Inferior parietal cortex (tissue), 1 donor: ENCODE measurements at regions not wholly inside any gene's neighbourhood (a gene's known extent, or its start where the extent isn't known, plus 50 kb on each side); places are given as distances from the start of the nearest gene placed in this dataset.

Experiments
- DNase-seq: peaks from one replicate; pipeline ENCODE4 v3.0.0-alpha.2; 2016; ENCODE audit errors: extremely low spot score

DNA sequence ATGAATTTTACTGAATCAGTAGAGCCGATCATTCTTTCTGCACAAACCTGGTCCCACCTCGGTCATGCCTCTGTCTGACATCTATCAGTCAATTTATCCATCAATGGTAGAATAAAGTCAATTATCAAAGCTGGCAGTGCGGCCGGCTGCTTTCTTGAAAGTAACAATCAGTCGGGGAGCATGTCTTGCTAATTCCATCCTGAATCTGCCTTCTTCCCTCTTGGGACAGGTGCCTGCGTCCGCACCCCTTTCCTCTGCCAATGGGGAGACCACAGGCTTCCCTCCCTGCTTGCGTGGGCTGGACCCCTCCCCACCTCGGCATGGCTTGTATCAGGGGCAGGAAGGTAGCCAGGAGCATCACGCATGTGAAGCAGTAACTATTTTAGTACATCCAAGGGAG lies 962.9 kb downstream of the BRD1 start:
- DNase-seq: no peak

DNA sequence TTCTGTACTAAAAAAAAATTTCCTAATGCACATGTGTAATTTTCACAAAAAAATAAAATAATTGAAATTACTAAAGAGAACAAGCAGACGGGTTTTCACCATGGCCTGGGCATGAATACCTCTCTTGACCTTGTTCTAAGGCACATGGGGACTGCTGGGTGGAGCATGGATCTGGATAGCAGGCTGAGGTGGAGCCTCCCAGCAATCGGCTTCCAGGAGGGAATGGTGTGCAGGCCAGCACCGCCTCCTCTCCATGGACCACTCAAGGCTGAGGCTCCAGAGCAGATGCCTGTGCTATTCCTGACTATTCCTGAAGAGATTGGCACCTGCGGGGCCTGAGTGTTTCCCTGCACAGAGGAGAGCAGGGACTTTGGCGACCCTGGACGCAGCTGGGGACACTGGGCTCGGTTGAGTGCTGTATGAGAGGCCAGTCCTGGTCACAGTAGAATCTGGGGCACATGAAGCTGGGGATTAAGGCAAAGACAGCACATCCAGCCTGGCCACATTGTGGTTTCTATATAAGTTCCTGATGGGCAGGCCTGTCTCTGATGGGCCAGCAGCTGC lies 963.6 kb downstream of the BRD1 start:
- no peak for DNase-seq

DNA sequence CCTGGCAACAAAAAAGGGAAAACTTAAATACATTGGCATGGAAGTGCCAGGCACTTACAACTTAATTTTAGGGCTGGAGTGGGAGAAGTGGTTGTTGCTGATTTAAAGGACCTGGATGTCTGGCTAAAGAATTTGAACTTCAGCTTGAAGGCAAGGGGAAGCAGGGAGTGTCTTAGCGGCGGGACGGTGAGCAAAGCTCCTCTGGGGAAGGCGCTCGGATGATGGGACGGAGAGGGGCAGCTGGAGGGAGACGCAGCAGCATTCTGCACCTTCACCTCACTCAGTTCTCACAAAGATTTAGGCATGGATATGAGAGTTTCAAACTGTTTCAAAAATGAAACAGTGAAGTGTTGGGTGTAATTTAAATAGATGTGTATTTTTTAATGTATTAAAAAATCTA lies 967.1 kb downstream of the BRD1 start:
- DNase-seq: no peak

- no peak for DNase-seq
These were observed 968.8 kb downstream of the BRD1 start for GRCh38 chr22:48858856-48859255.

- DNase-seq: no peak
These were observed 969.6 kb downstream of the BRD1 start for GRCh38 chr22:48858121-48858520.

DNA sequence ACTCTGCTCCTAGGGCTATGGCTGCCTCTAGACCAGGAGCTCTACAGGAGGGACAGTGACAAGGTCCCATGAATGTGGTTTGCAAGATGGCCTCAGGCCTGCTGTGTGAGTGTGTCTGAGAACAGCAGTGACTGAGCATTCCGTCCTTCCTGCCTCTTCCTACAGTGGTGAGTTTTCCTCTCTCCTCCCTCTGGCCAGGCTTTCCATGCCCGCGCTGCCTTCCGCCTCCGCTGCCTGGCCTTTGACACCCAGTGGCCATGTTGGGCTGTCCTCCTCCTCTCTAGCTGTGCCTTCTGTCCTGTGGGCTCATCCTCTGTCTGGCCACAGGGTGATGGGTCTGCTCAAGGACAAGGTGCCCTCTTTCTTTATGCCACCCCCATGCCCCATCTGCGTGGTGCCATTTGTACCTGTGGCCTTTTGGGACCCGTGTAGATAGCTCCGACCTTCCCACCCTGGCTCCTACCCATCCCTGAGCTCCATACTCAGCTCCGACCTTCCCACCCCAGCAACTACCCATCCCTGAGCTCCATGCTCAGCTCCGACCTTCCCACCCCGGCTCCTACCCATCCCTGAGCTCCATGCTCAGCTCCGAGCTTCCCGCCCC lies 970.4 kb downstream of the BRD1 start:
- DNase-seq: no peak

- DNase-seq: no peak
These were observed 971.4 kb downstream of the BRD1 start for GRCh38 chr22:48856308-48856615.

DNA sequence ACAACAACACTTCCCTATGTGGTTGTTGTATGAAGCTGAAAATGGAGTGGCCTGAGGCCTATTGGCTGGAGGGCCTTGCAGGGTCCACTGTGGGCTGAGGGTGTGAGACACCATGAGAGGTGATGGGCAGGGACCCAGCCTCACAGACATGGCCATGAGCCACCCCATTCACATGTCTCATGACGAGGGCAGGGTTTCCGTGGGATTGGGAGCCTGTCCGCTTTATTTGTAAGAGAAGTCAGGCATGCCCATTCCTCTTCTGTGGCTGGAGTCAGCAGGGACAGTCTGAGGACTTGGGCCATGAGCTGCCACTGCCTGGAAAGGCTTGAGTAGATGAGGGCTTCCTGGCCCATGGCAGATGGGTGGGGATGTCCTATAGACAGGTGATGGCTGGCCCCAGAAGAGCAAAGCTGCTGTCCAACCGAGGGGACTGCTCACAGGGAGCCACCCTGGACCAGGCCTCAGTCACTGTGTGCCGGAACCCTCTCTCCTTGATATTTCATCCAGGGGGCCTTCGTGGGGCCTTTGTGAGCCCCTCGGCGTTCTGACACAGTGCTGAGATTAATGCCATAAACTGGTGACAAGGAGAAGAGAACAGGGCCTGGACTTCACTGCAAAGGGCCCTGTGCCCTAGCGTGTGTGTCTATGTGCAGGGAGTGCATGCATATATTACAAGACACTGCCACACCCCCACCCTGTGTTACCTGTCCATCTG lies 971.9 kb downstream of the BRD1 start:
- DNase-seq: no peak

- no peak for DNase-seq
These were observed 972.7 kb downstream of the BRD1 start for GRCh38 chr22:48855013-48855412.

DNA sequence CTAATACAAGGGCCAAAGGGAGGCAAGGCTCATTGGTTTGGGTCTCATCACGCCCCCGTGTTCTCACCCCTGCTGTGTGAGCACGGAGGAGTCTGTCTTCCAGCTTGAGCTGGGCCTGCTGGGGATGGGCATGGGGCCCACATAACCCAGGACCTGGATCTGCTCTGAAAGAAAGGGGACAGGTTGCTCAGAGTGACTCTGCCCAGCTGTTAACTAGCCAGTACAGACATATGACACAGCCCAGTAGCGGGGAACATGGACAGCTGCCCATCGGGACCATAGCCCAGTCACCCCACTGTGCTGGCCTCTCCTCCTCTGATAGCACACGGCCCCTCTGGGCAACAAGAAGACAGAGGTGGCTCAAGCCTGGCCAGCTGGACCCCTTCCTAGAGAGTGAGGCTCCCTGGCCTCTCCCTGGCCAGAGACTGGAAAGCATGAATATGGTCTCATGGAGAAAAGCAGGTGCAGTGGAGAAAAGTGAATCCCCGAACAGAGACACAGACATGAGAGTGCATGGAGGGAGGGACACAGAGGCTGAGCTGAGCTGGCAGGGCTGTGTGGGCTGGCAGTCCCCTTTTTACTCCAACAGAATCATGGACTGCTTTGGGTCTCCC lies 973.9 kb downstream of the BRD1 start:
- no peak for DNase-seq

- DNase-seq: no peak
These were observed 975.6 kb downstream of the BRD1 start for GRCh38 chr22:48851933-48852549.

GRCh38 chr22:48850658-48851287 lies 976.9 kb downstream of the BRD1 start:
- no peak for DNase-seq

- DNase-seq: no peak
These were observed 977.6 kb downstream of the BRD1 start for GRCh38 chr22:48849963-48850657.

DNA sequence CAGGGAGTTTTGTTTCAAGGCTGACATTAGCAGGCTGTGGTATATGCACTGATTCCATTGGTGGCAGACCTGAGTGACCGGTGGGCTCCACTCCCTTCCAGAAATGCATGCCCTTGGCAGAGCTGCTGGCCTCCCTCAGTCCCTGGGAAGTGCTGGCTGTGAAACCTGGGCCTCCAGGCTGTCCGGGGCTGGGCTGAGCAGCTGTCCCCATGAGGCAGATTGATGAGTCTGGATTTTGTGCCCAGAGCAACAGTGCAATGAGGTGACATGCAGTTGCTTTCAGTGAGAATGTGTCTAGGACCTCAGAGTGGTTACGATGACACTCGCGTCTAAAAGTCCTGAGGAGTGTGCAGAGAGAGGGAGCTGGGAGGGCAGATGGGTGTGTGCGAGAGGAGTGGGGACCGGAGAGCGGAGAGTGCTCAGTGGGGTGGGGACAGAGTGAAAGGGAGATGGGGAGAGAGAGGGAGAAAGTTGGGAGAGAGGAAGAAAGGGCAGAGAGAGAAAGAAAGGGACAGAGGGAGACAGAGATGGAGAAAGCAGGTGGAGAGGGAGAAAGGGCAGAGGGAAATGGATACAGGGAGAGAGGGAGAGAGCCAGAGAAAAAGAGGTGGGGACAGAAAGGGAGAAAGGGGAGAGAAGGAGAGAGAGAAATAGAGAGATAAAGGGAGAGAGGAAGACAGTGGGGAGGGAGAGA lies 978.3 kb downstream of the BRD1 start:
- no peak for DNase-seq

DNA sequence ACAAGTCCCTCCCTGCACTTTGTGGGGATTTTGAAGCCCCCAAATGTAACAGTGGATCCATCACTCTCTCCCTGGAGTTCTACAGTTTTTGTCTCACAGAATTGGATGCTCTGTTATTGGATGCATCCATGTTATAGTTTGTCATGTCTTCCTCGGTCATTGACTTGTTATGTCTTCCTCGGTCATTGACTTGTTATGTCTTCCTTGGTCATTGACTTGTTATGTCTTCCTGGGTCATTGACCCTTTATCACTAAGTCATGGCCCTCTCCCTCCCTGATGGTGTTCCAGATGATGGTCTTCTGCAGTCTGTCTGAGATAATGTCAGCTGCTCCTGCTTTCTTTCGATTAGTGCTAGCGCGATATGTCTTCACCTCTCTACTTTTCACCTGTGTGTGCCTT lies 981.5 kb downstream of the BRD1 start:
- no peak for DNase-seq

DNA sequence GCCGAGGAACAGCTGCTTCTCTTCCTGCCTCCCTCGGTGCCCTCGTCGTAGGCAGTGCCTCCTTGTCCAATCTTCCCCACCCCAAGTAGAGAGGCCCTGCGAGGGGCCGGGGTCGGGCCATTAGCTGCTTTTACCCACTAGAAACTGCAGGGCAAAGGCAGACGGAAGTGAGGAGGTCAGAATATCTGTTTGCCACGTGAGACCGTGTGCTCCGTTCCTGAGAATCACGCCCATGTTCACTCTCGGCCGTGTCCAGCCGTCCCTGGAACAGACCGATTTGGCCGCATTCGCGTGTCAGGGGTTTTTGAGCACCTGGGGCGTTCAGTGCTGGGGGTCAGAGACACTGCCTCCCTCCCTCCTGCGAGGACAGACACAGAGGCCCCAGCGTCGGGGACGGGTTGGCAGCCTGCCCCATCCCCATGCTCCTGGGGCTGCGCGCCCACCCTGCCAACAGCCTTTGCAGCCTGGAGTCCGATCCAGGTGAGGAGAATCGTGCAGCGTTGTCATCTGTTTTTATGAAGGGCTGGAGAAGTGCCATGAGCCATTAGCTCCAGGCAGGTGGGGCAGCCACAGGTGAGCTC lies 982.2 kb downstream of the BRD1 start:
- DNase-seq: no peak

- DNase-seq: no peak
These were observed 983.5 kb downstream of the BRD1 start for GRCh38 chr22:48844056-48844675.

DNA sequence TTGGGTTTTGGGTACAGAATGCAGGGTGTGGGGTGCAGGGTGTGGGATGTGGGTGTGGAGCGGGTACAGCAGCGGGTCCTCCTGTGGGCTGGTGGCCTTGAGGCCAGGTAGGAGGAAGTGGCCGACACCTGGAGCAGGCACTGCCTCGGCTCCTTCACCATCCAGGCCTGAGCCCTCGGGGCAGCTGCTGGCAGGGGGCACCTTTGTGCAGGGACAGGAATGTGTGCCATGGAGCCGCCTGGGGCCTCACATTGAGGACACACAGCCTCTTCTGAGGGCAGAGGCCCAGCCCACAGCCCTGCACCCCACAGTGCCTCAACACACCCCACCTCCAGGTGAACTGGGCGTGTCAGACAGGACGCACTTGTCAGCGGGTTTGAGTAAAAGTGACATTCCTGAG lies 984.0 kb downstream of the BRD1 start:
- no peak for DNase-seq

GRCh38 chr22:48842976-48843375 lies 984.7 kb downstream of the BRD1 start:
- DNase-seq: no peak

GRCh38 chr22:48842583-48842945 lies 985.1 kb downstream of the BRD1 start:
- no peak for DNase-seq
